Panc1 (cell line): ENCODE measurements at regions not wholly inside any gene's neighbourhood (a gene's known extent, or its start where the extent isn't known, plus 50 kb on each side); places are given as distances from the start of the nearest gene placed in this dataset.

Source experiments
- ATAC-seq: fragments of 200-7000 bp; cut with Tn5 transposase; 2 replicates; pipeline ENCODE4 v1.9.1; 2020; ENCODE audit warnings: mild to moderate bottlenecking, moderate library complexity
- BruUV-seq: library from RNA; stranded (reverse); fragments of 400-500 nt; replicated peaks from 2 replicates; lab custom pipeline; 2021; lab: Mats Ljungman, UMichigan
- CTCF ChIA-PET: fragments of 300-600 bp; sonication (Branson Sonifier 250); formaldehyde crosslinking; loops from one replicate; lab custom pipeline; 2022; ENCODE audit warnings: antibody characterized with exemption; lab: Charles Lee
- POLR2A ChIA-PET: fragments of 300-600 bp; sonication (Branson Sonifier 250); formaldehyde crosslinking; loops from one replicate; lab custom pipeline; 2022; ENCODE audit warnings: antibody characterized with exemption; lab: Charles Lee
- DNase-seq: peaks from one replicate; pipeline ENCODE4 v3.0.0-alpha.2; 2010; ENCODE audit warnings: low read depth, low spot score
- H3K27ac ChIP-seq: 2 replicates; pipeline ENCODE4 v1.5.1; 2011; ENCODE audit warnings: mild to moderate bottlenecking, low read length, inconsistent platforms
- H3K27me3 ChIP-seq: fragments of 200-500 bp; sonication (Bioruptor generic); 2 replicates; pipeline ENCODE4 v1.6.0; 2014; ENCODE audit warnings: low read length, inconsistent platforms; ENCODE audit not compliant: control insufficient read depth, insufficient read depth
- H3K36me3 ChIP-seq: fragments of 200-500 bp; sonication (Bioruptor generic); 2 replicates; pipeline ENCODE4 v1.5.1; 2014; ENCODE audit warnings: inconsistent platforms, mild to moderate bottlenecking, low read length, moderate library complexity; ENCODE audit not compliant: control insufficient read depth, insufficient read depth
- H3K4me1 ChIP-seq: 2 replicates; pipeline ENCODE4 v1.5.1; 2011; ENCODE audit warnings: inconsistent platforms, mild to moderate bottlenecking, low read length, moderate library complexity; ENCODE audit not compliant: control insufficient read depth, insufficient read depth
- H3K4me3 ChIP-seq, 2 experiments: 2 replicates each; pipeline ENCODE4 v1.5.1; 2011 to 2012; ENCODE audit warnings: low read depth in 2 of 2, low read length in 2 of 2, mild to moderate bottlenecking in 2 of 2, inconsistent platforms in 1 of 2, moderate library complexity in 1 of 2
- H3K9me3 ChIP-seq: fragments of 200-500 bp; sonication (Bioruptor generic); 2 replicates; pipeline ENCODE4 v1.5.1; 2014; ENCODE audit warnings: low read depth, mild to moderate bottlenecking, inconsistent platforms, low read length, moderate library complexity; ENCODE audit not compliant: control insufficient read depth, insufficient read depth
- CTCF ChIP-seq: fragments of 450-650 bp; IDR thresholded peaks from 2 replicates; pipeline ENCODE4 v1.5.1; 2017; ENCODE audit warnings: mild to moderate bottlenecking
- POLR2AphosphoS5 ChIP-seq: IDR thresholded peaks from 2 replicates; pipeline ENCODE4 v1.6.1; 2012; ENCODE audit warnings: mild to moderate bottlenecking, low read depth, low read length, moderate library complexity
- REST ChIP-seq, 2 experiments: IDR thresholded peaks; 2 replicates each; pipeline ENCODE4 v1.6.1; 2011 to 2012; ENCODE audit warnings: low read depth in 2 of 2, control low read depth in 1 of 2, low read length in 1 of 2, mild to moderate bottlenecking in 1 of 2, moderate library complexity in 1 of 2; ENCODE audit not compliant: insufficient read depth in 1 of 2
- SIN3A ChIP-seq: IDR thresholded peaks from 2 replicates; pipeline ENCODE4 v1.6.1; 2012; ENCODE audit warnings: low read depth, mild to moderate bottlenecking, low read length, moderate library complexity, borderline replicate concordance; ENCODE audit not compliant: insufficient read depth
- TCF7L2 ChIP-seq: IDR thresholded peaks from 2 replicates; pipeline ENCODE4 v1.6.1; 2011; ENCODE audit warnings: mild to moderate bottlenecking, low read depth, low read length, inconsistent platforms
- in situ Hi-C: cut with HindIII; loops from 2 replicates; pipeline ENCODE4 v1.10.0; 2016; ENCODE audit warnings: low sequenced_read_pairs, low pct_unique_long_range_greater_than_20kb
- intact Hi-C: fragments of 100-400 bp; cut with micrococcal nuclease; formaldehyde crosslinking; loops from one replicate; pipeline ENCODE4 v1.10.0; 2022; ENCODE audit not compliant: unreplicated experiment

GRCh38 chr3:161905520-161906132, 409.0 kb downstream of the OTOL1 start:
- CTCF ChIA-PET: no interaction called here
- intact Hi-C loops (no loop called here), in situ Hi-C loops (no loop called here)
- ATAC-seq: no peak
- H3K27ac ChIP-seq: no peak overlapping the region
- no peaks in the 10 kb centered on the region for H3K9me3 ChIP-seq
- no peak for DNase-seq
- no peaks in the 10 kb centered on the region for H3K27me3 ChIP-seq
- no peak overlapping the region for H3K4me3 ChIP-seq
- POLR2A ChIA-PET: no interaction called here
- no peaks in the 10 kb centered on the region for H3K36me3 ChIP-seq
- H3K4me1 ChIP-seq: no peaks in the 10 kb centered on the region
- no peak for TF ChIP-seq SIN3A
- TF ChIP-seq REST (IDR thresholded peaks at IDR 0.05; ENCODE audit: insufficient read depth in 1 of 2, low read depth in 2 of 2, low read length in 1 of 2): no peak
- TF ChIP-seq POLR2AphosphoS5: no peak
- BruUV-seq: no TSS peak

GRCh38 chr3:161913786-161914389, 417.3 kb downstream of the OTOL1 start:
- TF ChIP-seq POLR2AphosphoS5 (no peak), SIN3A (no peak), REST (IDR thresholded peaks at IDR 0.05; ENCODE audit: insufficient read depth in 1 of 2, low read depth in 2 of 2, low read length in 1 of 2) (no peak), CTCF (no peak), TCF7L2 (no peak)
- ATAC-seq (peak; percentile 60; the same call in 1 of the 2 replicates), DNase-seq (no peak)
- intact Hi-C loops (no loop called here), in situ Hi-C loops (no loop called here)
- BruUV-seq: no TSS peak
- ChIA-PET POLR2A (no interaction called here), CTCF (no interaction called here)
- Histone ChIP-seq H3K4me3 (no peak overlapping the region), H3K27ac (no peak overlapping the region), H3K27me3 (no peaks in the 10 kb centered on the region), H3K36me3 (no peaks in the 10 kb centered on the region), H3K9me3 (no peaks in the 10 kb centered on the region), H3K4me1 (peaks cover 9% of the 10 kb centered on the region; the same call in 1 of the 2 replicates)
